Amniotic stem cell (primary cell): ENCODE measurements at regions not wholly inside any gene's neighbourhood (a gene's known extent, or its start where the extent isn't known, plus 50 kb on each side); places are given as distances from the start of the nearest gene placed in this dataset.
A peak's percentile ranks its signal among the peaks of the same experiment; 100 is the strongest.
"Not testable (repeated sequence)": the region's sequence is repeated elsewhere in the genome, so short reads cannot be mapped to it uniquely, and the experiment has no call there.

Experiments
- DNase-seq: peaks from one replicate; lab custom pipeline; 2025; lab: John Stamatoyannopoulos, UW

DNA sequence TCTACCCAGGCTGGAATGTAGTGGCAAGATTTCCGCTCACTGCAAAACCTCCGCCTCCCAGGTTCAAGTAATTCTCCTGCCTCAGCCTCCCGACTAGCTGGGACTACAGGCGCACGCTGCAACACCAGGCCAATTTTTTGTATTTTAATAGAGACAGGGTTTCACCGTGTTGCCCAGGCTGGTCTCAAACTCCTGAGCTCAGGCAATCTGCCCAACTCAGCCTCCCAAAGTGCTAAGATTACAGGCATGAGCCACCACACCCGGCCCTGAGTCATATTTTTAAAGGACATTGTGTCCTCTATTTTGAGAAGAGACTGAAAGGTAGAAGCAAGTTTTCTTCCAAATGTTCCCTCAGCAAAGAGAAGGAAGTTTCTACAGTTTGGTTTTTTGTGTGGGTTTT, 227.1 kb downstream of the KCTD12 start:
- not testable (repeated sequence) for DNase-seq

DNA sequence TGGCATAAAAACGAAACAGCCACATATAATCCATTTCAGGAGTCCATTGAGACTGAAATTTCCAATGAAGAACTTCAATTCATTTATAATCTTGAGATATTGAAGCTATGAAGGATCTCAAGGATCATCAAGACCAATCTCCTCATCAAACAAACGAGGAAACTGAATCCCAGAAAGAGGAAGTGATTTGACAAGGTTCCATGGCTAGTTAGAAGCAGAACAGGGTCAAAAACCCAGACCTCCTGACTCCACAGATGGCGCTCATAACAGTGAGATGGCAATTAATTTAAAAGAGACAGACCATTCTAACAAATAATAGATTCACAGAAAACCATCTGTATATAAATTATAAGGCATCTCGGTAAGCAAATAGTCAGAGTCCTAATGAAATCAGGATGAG, 229.7 kb downstream of the KCTD12 start:
- DNase-seq: no peak

DNA sequence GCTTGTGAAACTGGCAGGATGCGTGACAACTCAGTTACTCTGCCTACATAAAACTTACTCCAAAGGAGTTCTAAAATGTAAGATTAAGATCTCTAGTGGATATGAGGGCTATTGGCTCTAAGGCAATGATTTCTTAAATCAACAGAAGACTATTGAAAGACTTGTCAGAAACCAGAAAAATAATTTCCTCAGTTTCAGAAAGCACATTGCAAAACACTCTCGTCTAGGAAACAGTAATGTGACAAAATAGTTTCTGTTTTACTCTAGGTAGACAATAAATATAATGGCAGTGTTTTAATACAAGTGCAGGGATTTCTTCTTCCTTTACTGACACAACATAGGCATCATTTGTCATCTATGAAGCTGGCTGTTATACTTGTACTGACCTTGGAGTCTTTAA, 230.1 kb downstream of the KCTD12 start:
- no peak for DNase-seq

DNA sequence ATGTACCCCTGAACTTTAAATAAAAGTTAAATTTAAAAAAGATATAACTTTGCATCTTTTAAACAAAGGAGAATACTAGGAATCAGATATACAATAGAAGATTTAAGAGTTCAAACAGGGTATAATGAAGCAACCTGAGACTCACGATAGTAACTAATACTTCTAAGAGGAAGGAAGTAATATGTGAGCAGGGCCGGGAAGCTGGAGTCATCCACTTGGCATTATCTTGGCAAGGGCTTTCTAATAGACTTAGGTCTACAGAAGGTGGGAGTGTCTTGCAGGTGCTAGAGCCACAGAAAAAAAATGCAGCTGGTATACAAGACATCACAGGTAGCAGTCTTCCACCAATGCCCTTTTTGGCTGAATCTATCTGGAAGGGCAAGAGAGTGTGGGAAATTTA, 231.9 kb downstream of the KCTD12 start:
- no peak for DNase-seq

DNA sequence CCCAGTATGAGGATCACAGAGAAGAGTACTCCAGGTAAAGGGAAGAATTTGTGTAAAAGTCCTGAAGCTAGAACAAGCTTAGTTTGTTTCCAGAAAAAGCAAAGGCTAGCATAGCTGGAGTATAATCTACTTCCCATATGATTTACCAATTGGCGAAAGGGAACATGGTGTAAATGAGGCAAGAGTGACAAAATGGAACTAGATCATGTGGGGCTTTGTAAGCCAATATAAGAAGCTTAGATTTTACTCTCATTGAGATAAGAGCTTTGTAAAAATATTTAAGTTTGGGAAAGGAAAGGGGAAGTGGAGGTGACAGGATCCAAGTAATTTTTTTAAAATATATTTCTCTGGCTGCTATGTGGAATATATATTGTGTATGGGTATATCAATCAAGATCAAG, 234.9 kb downstream of the KCTD12 start:
- no peak for DNase-seq

DNA sequence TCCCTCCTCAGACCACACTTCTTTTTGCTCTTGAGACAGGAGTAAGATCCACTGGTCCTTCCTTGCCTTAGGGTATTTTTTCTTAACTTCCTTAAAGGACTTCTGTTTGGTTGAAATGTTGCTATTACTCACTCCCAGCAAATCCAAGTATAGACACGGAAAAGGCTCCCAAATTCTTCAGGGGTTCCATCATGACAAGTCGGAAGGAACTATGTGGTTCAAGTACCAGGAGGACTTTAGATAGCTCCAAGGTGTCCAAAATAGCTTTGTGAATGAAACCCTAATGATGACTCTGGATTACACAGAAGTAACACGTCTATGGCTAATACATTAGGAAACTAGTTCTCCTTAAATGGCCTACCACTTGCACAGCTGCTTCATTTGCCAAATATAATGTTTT, 238.7 kb downstream of the KCTD12 start:
- peak; percentile 37 for DNase-seq

DNA sequence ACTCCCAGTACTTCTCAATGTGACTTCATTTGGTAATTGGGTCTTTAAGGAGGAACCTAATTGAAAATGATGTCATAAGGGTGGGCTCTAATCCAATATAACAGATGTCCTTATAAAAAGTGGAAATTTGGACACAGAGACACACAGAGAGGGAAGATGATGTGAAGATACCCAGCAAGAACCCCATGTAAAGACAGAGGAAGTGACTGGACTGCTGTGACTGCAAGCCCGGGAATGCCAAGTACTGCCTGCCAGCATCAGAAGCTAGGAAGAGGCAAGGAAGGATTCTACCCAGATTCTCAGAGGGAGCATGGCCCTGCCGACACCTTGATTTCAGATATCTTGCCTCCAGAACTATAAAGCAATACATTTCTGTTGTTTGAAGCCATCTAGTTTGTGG, 239.3 kb downstream of the KCTD12 start:
- DNase-seq: no peak

DNA sequence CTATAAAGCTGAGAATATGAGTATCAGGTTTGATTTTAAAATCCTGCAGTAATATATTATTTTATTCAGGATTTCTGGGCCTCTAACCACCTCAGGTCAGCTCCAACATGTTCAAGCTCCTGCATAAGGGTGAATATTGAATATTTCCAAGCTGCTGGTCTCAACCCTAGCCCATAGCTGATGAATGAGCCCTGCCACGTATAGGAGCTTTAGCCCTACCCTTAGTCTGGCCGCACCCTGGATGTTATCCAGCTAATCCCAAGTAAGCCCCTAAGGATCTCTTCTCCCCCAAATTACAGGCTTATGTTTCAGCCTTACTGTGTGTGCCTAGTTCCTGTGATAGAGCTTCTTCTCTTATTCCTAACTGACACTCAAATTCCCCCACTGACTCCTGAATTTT, 240.6 kb downstream of the KCTD12 start:
- no peak for DNase-seq

DNA sequence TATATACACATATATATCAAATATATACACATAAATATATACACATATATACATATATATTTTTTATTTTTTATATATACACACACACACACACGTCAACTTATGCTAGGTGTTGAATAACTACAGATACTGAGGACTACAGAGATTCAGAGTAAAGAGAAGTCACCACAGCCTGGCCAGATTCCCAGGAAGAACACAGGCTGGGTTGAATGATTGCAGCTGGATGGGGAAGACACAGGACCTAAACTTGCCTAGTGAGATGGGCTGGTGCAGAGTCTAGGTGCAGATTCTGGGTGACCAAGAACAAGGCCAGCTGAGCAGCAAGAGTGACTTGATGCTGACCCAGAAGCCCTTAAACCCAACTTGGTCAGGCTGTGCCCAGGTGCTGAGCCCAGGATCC, 241.3 kb downstream of the KCTD12 start:
- DNase-seq: no peak

DNA sequence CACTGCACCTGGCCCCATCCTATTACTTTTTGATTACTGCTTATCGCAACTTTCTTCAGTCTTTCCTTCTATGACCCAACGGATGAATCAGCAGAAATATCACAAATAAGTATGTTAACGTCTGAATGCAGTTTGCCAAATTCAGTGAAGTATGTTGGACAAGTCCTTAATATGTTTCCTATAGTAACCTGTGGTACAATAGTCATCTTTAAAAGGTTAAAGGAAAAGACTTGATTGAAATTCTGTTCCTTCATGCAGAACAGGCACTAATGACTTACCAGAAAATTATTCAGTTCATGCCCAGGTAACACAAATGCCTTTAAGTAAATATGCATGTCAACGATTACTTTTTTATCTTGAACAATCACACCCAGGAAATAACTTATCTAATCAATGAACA, 242.6 kb downstream of the KCTD12 start:
- DNase-seq: no peak

DNA sequence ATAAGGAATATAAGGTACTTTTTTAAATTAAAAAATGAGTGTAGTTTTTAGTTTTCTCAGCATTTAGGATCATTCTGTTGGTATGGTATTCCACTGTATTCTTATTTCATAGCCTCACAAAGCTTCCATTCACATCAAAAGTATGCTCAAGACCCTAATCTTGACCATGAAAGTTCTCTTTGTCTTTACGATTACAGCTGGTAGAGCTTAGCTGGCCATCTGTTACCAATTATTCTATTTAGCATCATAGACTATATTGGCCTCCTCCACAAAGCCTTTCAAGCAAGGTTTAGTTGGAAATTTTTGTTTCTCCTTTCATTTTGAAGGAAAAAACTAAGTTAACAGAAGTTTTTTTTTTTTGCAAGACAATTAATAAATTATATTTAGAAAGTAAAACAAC, 245.1 kb downstream of the KCTD12 start:
- DNase-seq: peak; percentile 0

DNA sequence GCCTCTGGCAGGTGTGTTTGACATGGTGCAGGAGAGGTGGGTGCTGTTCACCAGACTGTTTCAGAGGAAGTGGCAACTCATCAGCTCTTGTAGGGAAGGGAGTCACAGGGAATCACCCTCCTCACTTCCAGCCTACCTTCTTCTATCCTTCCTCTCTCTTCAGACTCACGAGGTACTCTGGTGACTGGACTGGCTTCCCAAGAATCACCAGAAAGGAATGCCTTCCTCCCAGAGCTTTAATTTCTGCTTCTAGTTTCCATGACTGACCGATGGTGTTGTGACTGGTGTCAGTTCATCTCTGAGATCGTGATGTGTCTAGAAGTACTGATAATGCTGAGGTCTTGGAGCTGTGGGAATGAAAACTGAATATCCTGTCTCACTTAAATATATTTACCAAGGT, 247.3 kb downstream of the KCTD12 start:
- DNase-seq: no peak

DNA sequence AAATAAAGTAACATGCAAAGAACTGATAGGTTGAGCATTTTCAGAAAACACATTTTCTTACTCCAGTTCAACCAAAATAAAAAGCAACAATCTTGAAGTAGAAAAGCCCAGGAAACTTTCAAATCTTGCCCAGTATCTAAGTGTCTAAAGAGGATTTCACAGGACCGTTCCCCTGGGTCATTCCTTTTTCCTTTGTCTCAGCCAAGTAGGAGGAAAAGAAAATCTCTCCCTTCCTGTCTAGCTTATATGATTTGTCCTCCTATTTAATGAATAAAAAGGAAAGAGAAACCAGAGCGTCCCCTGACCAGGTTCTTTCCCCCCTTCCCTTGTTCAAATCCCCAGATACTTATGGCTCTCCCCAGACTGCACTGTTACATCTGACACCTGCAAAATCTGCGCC, 248.0 kb downstream of the KCTD12 start:
- DNase-seq: no peak

DNA sequence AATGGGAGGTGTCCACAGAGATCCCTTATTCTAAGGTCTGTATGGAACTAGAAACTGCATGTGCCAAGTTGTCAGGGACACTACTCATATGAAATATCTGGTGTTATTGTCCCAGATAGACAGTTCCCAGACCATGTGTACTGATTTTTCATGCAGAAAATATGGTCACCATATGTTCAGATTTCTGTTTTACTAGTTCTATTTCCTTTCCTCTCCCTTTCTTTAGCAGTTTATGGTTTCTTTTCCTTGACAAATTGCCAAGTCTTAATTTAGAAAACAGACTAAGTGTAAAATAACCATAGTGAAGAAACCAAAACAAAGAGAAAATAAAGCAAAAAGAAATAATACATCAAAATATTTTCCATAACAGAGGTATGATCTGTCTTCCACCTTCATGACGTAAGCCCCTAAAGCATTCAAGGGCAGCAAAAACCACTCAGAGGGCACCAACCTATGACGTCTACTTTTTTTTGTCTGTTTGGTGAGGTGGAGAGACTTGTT, 248.5 kb downstream of the KCTD12 start:
- no peak for DNase-seq

DNA sequence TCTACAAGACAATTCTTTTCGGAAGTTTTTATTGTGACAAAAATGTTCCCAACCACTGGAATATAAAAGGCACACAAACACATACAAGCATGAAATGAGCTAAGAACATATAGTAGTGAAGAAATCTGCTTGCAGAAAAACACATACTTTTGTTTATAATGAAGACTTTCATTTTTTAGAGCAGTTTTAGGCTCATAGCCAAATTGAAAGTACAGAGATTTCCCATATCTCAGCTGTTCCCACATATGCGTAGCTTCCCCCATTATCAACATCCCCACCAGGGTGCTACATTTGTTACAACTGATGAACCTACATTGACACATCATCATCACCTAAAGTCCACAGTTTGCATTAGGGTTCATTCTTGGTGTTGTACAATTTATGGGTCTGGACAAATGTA, 249.4 kb downstream of the KCTD12 start:
- DNase-seq: no peak

DNA sequence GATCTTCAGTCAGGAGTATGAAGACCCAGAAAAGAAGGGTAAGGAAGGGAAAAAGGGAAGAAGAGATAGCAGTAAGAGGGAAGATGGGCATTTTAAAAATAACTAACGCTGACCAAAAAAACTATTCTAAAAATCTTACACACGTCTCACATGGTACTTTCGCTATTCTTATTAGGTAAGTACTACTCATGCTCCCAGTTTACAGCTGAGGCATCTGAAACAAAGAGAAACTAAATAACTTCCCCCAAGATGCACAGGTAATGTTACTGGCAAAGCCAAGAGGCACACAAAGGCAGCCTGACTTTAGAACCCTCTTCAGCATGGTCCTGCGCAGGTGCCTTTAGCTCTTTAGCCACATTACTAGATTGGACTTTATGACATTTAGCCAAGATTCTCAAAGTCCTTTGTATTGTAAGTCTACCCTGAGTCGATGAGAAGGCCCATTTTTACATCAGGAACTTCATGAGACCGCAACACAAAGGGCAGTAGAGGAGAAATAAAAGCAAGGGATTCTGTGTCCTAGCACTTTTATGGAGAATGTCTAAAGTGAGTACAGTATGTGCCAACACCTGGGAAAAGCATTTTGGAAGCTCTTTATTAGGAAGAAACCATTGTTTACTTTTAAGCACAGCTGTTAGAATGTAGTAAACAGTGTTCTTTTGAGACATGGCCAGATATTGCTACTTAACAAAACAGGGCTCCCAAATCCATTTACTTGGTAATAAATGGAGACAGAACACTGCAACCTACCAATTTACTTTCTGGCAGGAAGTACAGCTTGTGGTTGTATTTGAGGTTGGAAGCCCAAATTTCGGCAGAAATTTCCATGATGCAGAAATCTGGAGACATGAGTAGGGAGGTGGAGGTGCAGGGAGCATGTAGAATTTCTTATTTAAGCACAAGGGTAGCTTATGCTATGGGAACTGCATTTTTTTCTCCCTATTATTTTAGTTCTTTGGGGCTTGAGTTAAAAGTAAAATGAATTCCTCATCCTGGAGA, 250.7 kb downstream of the KCTD12 start:
- DNase-seq: no peak

DNA sequence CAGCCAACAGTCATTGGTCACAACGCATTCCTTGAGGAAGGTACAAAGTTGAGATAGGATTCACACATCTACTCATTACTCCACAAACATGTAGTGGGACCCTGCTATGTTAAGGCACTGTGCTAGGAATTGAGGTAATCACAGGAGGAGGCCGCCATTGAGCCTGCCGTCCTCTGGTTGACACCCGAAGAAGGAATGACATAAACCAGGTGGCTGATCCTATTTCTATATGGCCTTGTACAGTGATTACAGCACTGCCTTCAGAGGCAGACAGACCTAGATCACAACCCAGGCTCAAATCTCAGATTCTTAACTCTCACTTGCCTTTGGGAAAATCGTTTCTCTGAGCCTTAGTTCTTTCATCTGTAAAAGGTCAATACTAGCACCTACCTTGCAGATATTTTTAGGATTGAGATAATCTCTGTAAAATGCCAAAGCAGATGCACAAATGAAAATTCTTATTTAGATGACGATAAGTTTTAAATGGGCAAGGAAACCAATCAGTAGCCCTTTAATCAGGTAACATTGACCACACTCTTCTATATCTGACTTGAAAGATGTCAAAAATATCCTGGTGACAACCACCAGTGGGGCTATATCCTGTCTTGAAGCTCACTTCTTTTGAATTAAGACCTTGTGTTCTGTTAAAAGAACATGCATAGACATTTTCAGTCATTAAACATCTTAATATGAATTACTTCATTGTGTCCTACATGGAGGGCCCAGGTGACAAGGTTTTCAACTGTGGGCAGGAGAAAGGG, 251.6 kb downstream of the KCTD12 start:
- DNase-seq: no peak

DNA sequence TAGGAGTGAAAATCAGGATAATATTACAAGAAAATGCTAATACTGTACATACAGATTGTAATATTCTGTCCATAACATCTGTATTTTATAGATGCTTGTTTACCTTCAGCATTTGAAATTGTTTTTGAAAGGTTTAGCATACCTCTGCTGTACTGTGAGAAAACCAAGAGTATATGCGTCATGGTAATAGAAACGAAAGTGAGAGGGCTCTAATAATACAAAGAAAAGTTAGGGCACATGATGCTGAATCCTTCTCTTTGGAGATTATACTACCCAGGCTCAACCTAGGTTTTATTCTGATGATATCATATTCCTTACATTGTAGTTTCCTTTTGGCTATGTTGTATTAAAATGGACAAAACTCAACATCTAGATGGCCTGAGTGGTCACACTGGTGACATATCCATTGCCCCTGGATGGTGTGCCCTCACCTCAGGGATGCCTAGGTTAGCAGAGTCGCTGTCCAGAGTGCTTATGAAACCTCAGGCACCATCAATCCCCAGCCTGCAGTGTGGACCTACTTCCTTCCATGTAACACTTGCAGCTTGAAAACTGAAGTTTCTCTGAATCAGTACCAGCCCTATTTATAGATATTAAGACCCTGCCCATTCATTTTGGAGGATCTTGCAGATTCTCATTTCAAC, 253.7 kb downstream of the KCTD12 start:
- no peak for DNase-seq

DNA sequence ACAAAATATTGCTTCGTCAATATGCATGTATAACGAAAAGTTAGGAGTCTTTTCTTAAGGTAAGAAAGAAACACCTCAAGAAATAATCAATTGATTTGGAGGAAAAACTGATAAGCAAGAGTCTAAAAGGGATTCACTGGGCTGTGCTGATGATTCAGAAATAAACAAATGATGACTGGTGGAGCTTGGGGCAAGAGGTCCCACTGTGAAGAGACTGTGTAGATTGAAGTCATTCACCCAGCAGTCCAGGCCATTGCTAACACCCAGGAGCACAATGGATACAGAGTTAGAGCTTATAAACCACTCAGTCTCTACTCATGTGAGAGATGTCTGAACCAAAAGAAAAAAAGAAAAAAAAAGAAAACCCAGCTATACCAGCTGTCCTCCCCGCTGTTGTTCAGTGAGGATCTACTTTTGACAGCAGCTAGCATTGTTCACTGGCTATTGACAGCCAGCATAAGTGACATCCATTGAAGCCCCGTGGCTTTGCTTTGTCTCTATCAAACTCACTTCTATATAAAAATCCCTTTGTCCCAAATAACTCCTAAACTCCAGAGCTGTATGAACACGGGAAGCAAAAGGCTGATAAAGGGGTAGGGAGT, 255.5 kb downstream of the KCTD12 start:
- no peak for DNase-seq

DNA sequence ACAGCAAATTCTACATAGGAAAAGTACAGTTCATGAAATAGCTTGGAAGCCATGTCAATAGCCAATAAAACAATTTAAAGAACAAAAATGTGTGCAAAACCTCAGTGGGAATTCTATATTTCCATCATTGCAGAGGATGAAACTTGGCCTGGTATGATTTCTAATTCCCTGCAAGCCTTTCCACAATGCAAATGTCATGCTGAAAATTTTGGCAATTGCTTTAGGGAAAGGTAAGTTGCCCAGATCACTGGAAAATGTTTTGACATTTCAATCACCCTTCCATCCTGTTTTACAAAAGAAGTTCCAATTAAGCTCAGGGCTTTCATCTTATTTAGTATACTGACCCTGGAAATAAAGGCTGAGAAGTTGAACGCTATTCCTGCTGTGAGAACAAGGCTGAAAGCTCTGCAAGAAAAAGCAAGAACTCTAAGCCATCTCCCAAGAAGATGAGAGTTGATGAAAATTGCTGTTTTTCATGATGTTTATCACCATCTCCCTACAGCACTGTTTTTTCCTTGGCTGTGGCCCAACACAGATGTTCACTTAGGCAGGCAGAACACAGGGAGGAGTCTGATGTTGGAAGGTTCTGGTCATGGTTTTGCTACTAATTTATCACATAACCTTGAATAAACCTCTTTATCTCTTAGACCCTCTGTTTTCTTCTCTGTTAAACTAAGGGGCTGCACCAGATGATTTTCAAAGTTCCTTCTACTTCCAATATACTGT, 263.7 kb downstream of the KCTD12 start:
- DNase-seq: no peak

DNA sequence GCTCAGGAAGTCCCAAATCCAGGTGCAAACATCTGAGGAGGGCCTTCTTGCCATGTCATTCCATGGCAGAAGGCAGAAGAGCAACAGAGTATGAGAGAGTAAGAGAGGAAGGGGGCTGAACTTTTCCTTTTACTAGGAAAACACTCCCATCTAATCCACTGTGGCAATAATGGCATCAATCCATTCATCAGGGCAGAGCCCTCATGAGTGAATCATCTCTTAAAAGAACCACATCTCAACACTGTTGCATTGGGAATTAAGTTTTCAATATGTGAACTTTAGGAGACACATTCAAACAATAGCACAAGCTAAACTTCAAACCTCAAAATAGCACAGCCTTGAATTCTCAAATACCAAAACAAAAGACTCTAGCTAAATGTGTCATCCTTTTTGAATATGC, 264.5 kb downstream of the KCTD12 start:
- no peak for DNase-seq
